Stimulated activated CD4-positive, alpha-beta T cell treated with anti-CD3 and anti-CD28 coated beads, Interleukin-1b, Interleukin-23, amount 100 ng/mL, for 4 hours (primary cell): ENCODE measurements at regions not wholly inside any gene's neighbourhood (a gene's known extent, or its start where the extent isn't known, plus 50 kb on each side); places are given as distances from the start of the nearest gene placed in this dataset.
"Not testable (repeated sequence)": the region's sequence is repeated elsewhere in the genome, so short reads cannot be mapped to it uniquely, and the experiment has no call there.

Experiments
- DNase-seq, 2 donors: peaks; one replicate each; pipeline ENCODE4 v3.0.0-alpha.2; 2020; ENCODE audit warnings: low read depth in 2 of 2

- DNase-seq = no peak
Observed at GRCh38 chr2:67571785-67572718, 174.9 kb downstream of the ETAA1 start.

GRCh38 chr2:67572721-67573435 lies 175.7 kb downstream of the ETAA1 start:
- no peak for DNase-seq

GRCh38 chr2:67574230-67574629 lies 177.1 kb downstream of the ETAA1 start:
- DNase-seq = no peak

- no peak for DNase-seq
Observed at GRCh38 chr2:67576226-67576625, 179.1 kb downstream of the ETAA1 start.

- DNase-seq = no peak
Observed at GRCh38 chr2:67576991-67577390, 179.9 kb downstream of the ETAA1 start.

GRCh38 chr2:67579216-67579615 lies 182.1 kb downstream of the ETAA1 start:
- DNase-seq = no peak

GRCh38 chr2:67579806-67580205 lies 182.7 kb downstream of the ETAA1 start:
- no peak for DNase-seq

GRCh38 chr2:67581751-67582150 lies 184.6 kb downstream of the ETAA1 start:
- DNase-seq = no peak

- DNase-seq = no peak
Observed at GRCh38 chr2:67583185-67583584, 186.1 kb downstream of the ETAA1 start.

- no peak for DNase-seq
Observed at GRCh38 chr2:67585400-67585799, 188.3 kb downstream of the ETAA1 start.

GRCh38 chr2:67589121-67589520 lies 192.0 kb downstream of the ETAA1 start:
- not testable (repeated sequence) for DNase-seq

GRCh38 chr2:67594522-67594921 lies 197.4 kb downstream of the ETAA1 start:
- DNase-seq = not testable (repeated sequence)

- no peak for DNase-seq
Observed at GRCh38 chr2:67596871-67597270, 199.7 kb downstream of the ETAA1 start.

- DNase-seq = no peak
Observed at GRCh38 chr2:67599561-67599960, 202.4 kb downstream of the ETAA1 start.

- DNase-seq = no peak
Observed at GRCh38 chr2:67600222-67600871, 203.2 kb downstream of the ETAA1 start.

- no peak for DNase-seq
Observed at GRCh38 chr2:67600946-67601345, 203.8 kb downstream of the ETAA1 start.

GRCh38 chr2:67604360-67604759 lies 207.2 kb downstream of the ETAA1 start:
- DNase-seq = no peak

- DNase-seq = no peak
Observed at GRCh38 chr2:67612576-67613042, 215.5 kb downstream of the ETAA1 start.

GRCh38 chr2:67613227-67613626 lies 216.1 kb downstream of the ETAA1 start:
- no peak for DNase-seq

GRCh38 chr2:67614454-67614853 lies 217.3 kb downstream of the ETAA1 start:
- DNase-seq = no peak

- DNase-seq = no peak
Observed at GRCh38 chr2:67616749-67617148, 219.6 kb downstream of the ETAA1 start.

- DNase-seq = no peak
Observed at GRCh38 chr2:67619204-67619603, 222.1 kb downstream of the ETAA1 start.
